GM21825 (cell line): ENCODE measurements at regions not wholly inside any gene's neighbourhood (a gene's known extent, or its start where the extent isn't known, plus 50 kb on each side); places are given as distances from the start of the nearest gene placed in this dataset.
"Not testable (repeated sequence)": the region's sequence is repeated elsewhere in the genome, so short reads cannot be mapped to it uniquely, and the experiment has no call there.

Experiments
- ATAC-seq: cut with Tn5 transposase; IDR thresholded peaks from one replicate; pipeline ENCODE4 v1.9.1; 2021; ENCODE audit warnings: mild to moderate bottlenecking, moderate library complexity; ENCODE audit not compliant: unreplicated experiment

GRCh38 chr5:7074176-7074575, 321.8 kb upstream of the ADCY2 start:
- no peak for ATAC-seq

- ATAC-seq, result no peak
Measured at GRCh38 chr5:7075470-7075869, 320.5 kb upstream of the ADCY2 start.

- no peak for ATAC-seq
Measured at GRCh38 chr5:7078101-7078500, 317.8 kb upstream of the ADCY2 start.

- no peak for ATAC-seq
Measured at GRCh38 chr5:7078901-7079300, 317.0 kb upstream of the ADCY2 start.

DNA sequence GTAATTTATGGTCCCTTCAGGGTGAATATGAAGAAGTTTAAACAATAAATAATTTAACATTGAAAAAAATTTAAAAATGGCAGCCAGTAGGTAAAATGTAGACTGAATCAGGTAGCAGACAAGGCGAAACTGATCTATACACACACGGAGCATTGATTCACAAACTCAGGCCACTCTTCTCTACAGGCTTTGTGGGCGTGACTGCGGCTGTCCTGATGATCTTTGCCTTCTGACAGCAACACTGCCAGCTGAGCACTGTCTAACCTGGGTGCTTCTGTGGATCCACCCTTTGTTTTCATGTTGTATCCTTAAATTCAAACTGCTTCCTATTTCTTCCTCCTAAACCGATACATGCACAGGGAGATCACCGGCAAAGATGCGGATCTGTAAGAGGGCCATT, 315.4 kb upstream of the ADCY2 start:
- no peak for ATAC-seq

- ATAC-seq, result no peak
Measured at GRCh38 chr5:7087719-7088297, 308.1 kb upstream of the ADCY2 start.

DNA sequence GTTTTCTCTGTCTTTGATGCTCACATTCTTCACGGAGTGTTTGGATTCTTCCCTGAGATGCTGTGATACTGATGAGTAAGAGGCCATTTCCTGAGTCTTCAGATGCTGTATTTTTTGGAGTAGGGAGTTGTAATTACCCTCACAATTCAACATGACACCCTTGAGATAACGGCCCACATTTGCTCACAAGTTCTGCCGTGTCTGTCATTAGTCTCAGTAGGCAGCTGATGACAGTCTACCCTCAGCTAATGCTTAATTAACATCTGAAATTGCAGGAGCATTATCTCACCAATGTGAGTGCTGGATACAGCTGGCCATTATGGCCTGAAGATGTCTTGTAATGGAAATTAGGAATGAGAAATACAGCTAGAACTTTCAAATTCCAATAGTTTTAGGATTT, 307.1 kb upstream of the ADCY2 start:
- ATAC-seq, result no peak

- ATAC-seq, result no peak
Measured at GRCh38 chr5:7094626-7095025, 301.3 kb upstream of the ADCY2 start.

DNA sequence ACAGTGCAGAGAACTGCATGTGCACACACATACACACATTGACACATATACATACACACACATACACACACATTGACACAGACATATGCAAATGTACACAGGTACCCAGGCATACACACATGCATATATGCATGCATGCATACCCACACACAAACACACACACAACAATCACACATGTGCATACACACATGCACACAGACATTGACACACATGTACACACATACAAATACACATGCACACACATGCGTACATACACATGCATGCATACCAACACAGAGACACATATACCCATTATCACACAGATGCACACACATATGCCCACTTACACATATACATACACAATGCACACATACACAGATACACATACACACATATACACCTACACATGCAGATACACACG, 299.6 kb upstream of the ADCY2 start:
- ATAC-seq, result no peak

DNA sequence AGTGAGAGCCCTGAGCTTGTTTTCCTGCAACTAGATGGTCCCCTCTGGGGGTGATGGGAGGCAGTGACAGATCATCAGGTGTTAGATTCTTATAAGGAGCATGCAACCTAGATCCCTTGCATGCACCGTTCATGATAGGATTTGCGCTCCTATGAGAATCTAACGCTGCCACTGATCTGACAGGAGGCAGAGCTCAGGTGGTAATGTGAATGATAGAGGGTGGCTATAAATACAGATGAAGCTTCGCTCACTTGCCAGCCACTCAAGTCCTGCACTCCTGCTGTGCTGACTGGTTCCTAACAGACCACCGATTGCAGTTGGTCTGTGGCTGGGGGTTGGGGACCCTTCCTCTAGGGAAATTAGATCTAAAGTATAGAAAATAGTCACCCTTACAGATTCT, 290.6 kb upstream of the ADCY2 start:
- no peak for ATAC-seq

DNA sequence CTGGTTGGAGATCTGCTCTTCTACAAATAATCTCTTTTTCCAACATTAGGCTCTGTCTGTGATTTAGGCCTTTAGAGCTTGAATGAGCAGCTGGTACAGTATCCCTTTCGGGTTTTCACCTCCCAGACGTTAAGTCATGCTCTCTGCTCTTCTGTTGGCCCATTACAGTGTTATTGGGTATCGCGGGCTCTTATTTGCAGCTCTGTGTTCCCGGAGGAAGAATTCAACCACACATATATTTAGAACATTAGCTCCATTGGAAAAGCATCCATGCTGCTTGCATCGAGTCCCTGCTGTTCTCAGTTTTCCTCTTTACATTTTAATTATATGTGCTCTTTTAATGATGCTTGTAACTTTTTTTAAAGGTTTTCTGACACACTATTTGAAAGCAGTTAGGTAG, 278.0 kb upstream of the ADCY2 start:
- ATAC-seq, result no peak

GRCh38 chr5:7131680-7132079, 264.3 kb upstream of the ADCY2 start:
- ATAC-seq, result no peak

- no peak for ATAC-seq
Measured at GRCh38 chr5:7146886-7147285, 249.1 kb upstream of the ADCY2 start.

DNA sequence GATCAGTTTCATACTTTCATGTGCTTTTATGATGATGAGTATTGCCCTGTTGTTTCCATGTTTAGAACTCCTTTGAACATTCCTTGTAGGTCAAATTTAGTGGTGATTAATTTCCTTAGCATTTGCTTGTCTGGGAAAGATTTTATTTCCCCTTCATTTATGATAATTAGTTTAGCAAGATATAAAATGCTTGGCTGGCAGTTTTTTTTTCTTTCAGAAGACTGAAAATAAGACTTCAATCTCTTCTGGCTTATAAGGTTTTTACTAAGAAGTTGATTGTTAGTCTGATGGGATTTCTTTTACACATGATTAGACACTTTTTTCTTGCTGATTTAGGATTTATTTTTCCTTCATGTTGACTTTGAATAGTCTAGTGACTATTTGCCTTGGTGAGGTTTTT, 238.9 kb upstream of the ADCY2 start:
- ATAC-seq, result no peak

DNA sequence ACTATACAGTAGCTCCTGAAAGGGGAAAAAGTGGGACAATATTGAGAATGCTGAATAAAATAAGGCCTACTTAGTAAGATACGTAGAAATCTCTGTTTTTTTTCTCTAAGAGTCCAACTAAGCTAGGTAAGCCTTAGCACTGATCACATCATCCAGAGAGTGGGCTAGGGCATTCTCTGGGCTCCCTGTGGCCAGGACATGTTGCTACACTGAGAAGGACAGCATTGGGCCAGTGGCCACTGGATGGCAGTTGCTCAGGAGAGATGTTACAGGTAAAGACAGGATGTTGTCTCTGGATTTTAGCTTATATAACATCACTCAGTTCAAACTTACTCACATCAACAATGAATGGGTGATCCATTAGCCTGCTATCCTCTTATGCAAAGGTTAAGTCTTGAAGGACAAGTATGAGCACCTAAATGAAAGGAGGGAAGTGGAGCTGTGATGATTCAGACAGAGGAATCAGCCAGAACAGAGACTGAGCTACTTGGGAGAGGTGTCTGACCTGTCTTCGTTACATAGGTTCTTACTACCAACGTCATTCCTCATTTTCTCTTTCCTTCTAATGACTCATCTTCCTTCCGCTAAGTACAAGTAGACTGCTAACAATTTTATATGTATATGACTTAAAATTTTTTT, 226.6 kb upstream of the ADCY2 start:
- no peak for ATAC-seq

DNA sequence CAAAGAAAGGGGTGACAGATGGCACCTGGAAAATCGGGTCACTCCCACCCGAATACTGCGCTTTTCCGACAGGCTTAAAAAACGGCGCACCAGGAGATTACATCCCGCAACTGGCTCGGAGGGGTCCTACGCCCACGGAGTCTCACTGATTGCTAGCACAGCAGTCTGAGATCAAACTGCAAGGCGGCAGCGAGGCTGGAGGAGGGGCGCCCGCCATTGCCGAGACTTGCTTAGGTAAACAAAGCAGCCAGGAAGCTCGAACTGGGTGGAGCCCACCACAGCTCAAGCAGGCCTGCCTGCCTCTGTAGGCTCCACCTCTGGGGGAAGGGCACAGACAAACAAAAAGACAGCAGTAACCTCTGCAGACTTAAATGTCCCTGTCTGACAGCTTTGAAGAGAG, 225.2 kb upstream of the ADCY2 start:
- not testable (repeated sequence) for ATAC-seq

GRCh38 chr5:7179364-7179763, 216.6 kb upstream of the ADCY2 start:
- no peak for ATAC-seq

DNA sequence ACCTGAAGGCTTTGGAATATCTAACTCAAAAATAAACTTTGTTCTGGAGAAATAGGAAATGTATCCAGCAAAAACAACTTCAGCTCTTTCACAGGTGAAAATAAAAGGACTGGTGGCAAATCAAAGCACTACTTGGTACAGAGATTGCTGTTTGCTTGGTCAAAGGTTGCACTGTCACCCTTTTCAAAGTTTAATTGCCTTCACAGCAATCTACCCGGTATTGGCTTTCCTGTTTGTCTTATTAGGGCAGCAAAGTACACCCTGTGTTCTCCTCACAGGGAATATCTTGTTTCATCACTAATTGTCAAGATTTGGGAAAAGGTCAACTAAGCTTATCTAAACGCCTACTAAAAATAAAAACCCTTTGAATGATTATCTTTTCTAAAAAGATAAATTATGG, 214.1 kb upstream of the ADCY2 start:
- ATAC-seq, result no peak

GRCh38 chr5:7185742-7186141, 210.2 kb upstream of the ADCY2 start:
- ATAC-seq, result no peak

GRCh38 chr5:7186818-7187217, 209.1 kb upstream of the ADCY2 start:
- ATAC-seq, result no peak

GRCh38 chr5:7190712-7191250, 205.2 kb upstream of the ADCY2 start:
- ATAC-seq, result no peak

DNA sequence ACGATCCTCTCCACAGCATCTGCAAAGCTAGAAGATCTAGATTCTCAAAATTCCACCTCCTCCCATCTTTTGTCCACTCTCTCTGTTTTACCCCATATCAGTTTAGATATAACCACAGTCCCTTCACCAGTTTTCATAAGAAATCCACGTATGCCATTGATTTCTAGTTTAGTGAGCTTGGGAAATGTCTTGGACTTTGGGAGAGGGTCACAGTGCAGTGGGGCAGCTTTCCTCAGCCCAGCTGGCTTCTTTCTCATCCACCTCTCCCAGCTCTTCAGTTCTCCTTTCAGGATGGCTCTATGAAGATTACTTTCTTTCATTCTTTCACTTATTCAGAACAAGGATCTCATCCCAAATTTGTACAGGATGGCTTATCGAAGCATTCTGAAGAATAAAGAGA, 203.9 kb upstream of the ADCY2 start:
- ATAC-seq, result no peak

- no peak for ATAC-seq
Measured at GRCh38 chr5:7202846-7203245, 193.1 kb upstream of the ADCY2 start.
